CD4-positive, alpha-beta T cell treated with Interleukin-15 for 1 hour (primary cell): ENCODE measurements at regions not wholly inside any gene's neighbourhood (a gene's known extent, or its start where the extent isn't known, plus 50 kb on each side); places are given as distances from the start of the nearest gene placed in this dataset.
A peak's percentile ranks its signal among the peaks of the same experiment; 100 is the strongest.

Experiments used
- DNase-seq: peaks from one replicate; pipeline ENCODE4 v3.0.0-alpha.2; 2020

GRCh38 chr9:134251296-134252069 is 74.8 kb upstream of the RXRA start:
- DNase-seq: no peak

- DNase-seq: no peak
These were observed 74.0 kb upstream of the RXRA start for GRCh38 chr9:134252084-134252830.

DNA sequence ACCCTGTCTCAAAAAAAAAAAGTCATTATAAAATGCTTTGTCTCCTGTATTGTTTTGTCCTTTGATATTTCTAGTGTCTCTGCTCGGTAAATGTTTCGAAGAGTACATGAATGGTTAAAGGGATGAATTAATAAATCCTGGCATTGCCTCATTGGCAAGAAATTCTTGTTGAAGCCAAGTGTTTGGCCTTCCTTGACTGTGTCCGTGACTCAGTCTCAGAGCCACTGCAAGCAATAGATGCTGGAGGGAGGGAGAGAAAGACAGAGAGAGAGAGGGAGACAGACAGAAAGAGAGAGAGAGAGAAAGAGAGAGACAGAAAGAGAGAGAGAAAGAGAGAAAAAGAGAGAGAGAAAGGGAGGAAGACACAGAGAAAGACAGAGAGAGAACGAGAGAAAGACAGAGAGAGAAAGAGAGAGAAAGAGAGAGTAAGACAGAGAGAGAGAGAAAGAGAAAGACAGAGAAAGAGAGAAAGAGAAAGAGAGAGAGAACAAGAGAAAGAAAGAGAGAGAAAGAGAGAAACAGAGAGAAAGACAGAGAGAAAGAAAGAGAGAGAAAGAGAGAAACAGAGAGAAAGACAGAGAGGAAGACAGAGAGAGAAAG is 72.5 kb upstream of the RXRA start:
- no peak for DNase-seq

GRCh38 chr9:134258332-134258731 is 67.9 kb upstream of the RXRA start:
- no peak for DNase-seq

GRCh38 chr9:134258828-134259546 is 67.3 kb upstream of the RXRA start:
- DNase-seq: no peak

- DNase-seq: no peak
These were observed 66.5 kb upstream of the RXRA start for GRCh38 chr9:134259708-134260107.

GRCh38 chr9:134260801-134261200 is 65.5 kb upstream of the RXRA start:
- DNase-seq: no peak

GRCh38 chr9:134262035-134262434 is 64.2 kb upstream of the RXRA start:
- no peak for DNase-seq

DNA sequence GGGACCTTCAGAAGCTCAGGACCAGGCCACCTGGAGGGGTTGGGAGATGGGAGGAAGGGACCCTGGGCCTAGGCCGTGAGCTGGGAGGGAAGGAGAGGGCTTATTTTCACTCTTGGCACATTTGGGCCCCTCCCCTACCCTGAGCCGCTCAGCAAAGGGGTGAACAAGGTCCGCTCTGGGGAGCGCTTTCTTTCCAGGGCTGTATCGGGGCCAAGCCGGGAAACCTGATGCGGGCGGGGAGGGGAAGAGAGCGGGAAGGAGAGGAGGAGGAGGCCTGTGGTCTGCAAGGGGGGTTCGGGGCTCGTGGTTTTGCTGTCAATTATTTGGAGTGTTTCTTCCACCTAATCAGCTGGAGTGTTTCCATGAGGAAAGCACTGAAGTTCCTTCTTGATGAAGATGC is 62.7 kb upstream of the RXRA start:
- DNase-seq: no peak

GRCh38 chr9:134264169-134264568 is 62.1 kb upstream of the RXRA start:
- no peak for DNase-seq

- DNase-seq: no peak
These were observed 61.2 kb upstream of the RXRA start for GRCh38 chr9:134265078-134265477.

DNA sequence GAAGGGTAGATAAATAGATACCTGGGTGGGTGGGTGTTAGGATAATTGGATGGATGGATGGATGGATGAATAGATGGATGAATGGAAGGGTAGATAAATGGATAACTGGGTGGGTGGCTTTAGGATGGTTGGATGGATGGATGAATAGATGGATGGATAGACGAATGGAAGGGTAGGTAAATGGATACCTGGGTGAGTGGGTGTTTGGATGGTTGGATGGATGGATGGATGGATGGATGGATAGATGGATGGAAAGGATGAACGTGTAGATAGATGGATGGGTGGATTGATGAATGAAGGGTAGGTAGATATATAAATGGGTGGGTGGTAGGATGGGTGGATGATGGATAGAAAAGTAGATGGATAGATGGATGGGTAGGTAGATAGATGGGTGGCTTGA is 59.8 kb upstream of the RXRA start:
- no peak for DNase-seq

DNA sequence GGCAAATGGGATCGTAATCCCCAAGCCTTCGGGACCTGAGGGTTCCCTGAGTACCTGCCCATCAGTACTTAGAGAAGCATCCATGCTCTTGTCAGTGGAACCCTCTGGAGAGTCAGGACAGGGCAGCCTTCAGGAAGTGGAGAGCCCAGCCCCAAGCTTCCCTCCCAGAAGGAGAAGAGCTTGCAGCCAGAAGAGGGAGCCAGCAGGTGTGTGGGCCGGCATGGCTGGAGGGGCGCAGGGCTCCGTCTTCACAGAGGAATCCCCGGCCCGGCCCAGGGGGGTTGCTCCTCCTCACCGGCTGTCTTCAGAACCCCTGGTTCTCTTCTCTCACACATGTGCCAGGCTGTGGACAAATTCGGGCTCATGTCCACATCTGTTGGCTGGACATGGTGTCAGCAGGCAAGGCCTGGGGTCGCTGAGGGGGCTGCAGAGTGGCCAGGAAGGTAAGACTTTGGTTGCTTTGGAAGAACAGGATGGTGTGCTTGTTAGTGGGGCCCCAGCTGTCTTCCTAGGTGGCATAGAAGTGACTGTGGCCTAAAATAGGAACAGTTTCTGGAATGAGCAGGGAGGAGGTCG is 58.9 kb upstream of the RXRA start:
- DNase-seq: no peak

DNA sequence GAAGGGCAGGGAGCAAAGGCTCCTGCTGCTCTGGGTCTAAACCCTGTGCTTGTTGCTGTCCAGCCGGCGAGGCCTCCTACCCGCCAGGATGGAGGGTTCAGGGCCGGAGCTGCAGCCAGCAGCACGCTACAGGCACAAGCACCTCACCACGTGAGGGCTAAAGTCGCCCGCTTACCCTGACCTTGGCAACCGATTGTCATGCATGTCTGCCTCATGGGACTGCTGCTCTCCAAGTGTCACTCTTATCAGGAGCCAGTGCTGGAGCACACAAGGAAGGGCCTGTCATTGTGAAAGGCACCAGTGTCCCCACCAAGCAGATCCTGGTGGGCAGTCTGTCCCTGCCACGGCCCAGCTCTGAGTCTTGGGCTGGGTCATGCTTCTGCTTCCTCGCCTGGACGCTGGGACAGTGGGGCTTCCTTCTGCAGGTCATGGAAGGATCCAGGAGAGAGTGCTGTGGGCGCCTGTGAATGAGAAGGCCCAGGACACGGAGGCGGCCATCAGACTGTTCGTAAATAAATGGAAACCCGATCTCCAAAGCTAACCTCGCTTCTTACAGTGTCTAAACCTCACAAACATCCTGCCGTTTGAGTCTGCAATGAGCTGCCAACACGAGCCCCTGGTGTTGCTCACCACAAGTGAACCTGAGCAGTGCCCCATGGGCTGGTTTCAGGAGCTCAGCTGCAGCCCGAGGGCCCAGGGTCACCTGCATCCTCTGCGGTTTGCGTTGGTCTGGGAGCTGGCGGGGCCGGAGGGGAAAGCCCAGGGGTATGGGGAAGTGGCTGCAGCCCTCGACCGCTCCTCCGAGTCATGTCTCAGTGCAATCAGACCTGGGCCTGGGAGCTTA is 58.2 kb upstream of the RXRA start:
- DNase-seq: peak; percentile 57

- DNase-seq: no peak
These were observed 57.5 kb upstream of the RXRA start for GRCh38 chr9:134268747-134269146.

DNA sequence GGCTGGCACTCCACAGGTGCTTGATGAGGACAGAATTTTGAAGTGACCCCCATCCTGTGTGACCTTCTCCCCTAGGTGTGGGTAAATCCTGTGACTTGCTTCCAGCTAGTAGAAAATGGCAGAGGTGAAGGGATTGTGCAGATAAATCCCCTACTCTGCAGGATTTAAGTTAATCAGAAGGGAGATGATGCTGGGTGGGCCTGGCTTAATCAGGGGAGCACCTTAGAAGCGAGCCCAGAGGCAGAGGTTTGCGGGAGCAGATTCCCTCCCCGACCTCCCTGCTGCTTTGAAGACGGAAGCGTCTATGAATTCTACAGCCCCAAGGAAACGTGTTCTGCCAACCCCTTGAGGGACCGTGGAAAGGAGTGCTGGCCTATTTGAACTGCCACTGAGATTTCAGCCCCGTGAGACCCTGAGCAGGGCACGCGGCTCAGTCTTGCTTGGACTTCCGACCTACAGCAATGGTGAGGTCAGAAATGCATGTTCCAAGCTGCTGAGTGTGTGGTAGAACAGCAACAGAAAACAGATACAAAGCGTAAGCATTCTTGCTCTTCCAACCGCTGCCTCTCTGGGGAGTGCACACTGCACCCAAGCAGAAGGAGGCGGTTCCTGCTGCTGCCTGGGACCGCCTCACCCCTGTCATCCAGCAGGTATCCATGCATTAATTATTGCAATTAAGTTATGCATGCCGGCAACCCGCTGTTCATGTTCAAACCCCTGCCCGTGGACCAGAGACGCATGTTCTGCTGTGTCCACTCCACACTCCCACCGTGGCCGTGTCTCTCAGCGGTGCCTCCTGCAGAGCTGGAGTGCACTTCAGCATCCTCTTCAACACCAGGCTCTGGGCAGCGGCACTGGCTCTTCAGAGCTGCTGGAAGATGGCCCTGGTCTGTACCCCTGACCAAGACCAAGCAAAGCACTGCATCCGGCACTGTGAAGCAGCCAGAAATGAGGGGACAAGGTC is 54.6 kb upstream of the RXRA start:
- DNase-seq: no peak

- DNase-seq: no peak
These were observed 53.8 kb upstream of the RXRA start for GRCh38 chr9:134272302-134273023.

DNA sequence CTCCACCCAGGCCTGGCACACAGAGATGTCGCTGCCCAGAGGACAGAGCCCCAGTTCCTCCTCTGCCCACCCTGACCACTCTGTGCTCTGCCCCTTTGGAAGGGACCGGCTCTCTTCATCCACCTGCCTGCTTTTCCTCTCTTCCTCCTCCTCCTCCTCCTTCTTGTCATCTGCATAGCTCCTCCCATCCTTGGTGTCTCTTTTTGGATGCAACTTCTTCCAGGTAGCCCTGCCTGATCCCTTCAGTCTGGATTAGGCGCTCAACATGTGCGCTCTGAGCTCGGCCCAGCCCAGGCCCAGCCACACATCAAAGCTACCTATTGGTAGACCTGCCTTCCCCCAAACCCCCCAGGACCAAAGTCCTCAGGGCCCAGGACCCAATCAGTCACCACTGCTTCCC is 52.6 kb upstream of the RXRA start:
- DNase-seq: no peak

- no peak for DNase-seq
These were observed 50.9 kb upstream of the RXRA start for GRCh38 chr9:134275375-134275774.
